NCI-H1105 (cell line): ENCODE measurements at regions not wholly inside any gene's neighbourhood (a gene's known extent, or its start where the extent isn't known, plus 50 kb on each side); places are given as distances from the start of the nearest gene placed in this dataset.

Experiments
- DNase-seq: peaks from one replicate; lab custom pipeline; 2025; lab: John Stamatoyannopoulos, UW

DNA sequence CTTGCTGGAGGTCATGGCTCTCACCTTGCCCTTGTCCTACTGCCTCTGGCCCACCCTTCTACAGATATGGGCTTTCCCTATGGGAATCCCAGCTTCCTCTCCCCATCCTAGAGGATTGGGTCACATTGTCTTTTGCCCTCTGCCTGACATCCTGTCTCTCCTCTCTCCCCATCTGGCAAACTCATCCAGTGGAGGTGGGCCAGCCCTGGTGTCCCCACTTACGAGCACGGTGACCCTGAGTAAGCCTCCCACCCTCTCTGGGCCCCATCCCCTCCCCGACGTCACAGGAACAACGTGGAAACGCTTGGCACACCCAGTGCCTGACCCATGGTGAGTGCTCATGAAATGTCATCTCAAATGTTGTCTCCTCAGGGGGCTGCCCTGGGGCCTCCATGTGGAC lies 56.1 kb upstream of the ID3 start:
- no peak for DNase-seq

DNA sequence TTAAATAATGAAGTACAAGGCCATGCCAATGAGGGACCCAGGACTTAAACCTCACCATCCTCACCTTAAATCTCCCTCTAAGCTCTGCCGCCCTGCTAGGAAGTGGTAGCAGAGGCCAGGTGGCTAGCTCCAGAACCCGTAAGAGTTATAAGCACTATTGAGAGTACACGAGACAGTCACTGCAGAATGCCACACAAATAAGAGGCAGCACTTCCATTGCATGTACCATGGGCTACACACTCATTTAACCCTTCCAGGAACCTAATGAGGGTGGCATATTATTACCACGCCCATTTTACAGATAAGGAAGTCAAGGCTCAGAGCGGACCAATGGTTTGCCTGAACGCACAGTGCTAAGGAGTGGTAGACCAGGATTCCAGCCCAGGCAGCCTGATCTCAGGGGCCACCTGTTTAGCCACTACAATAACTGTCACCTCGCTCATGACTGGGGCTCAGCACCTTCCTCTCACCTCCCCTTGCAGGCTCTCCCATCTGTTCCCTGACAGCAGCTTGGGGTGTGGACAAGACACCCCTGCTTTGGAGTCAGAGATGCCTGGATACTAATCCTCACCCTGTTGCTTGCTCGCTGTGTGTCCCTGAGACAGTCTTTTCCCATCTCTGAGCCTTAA lies 54.8 kb upstream of the ID3 start:
- no peak for DNase-seq

DNA sequence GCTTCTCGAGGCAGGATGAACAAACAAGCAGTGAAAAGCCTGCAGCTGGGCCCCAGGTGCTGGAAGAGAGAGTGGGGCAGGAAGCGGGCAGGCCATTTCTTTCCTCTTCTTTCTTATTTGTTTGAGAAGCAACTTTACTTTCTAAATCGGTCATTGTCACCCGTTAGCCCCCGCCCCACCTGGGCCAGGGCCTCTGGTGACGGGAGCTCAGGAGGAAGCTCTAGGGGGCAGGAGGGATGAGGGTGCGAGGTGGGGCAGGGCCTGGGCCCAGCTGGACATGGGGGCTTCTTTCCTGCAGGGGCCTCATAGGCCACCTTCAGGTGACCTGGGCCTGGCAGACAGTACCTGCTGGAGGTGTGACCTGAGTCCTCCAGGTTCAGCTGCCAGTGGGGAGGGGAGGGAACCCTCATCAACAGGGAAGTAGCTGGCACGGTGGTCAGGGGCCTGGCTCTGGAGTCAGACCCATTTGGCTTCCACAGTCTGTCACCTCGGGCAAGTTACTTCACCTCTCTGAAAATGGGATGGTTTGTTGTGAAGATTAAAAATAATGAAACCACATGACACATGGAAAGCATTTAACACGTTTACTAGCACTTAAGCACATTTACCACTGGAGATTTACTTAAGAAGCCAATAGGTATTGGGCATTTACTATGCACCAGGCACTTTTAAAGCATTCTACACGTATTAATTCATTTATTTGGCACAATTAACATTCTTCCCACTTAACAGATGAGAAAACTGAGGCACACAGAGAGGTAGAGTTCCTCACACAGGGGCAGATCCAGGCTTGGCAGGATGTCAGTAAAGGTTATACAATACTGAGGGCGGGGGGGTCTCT lies 54.1 kb upstream of the ID3 start:
- DNase-seq, result no peak

DNA sequence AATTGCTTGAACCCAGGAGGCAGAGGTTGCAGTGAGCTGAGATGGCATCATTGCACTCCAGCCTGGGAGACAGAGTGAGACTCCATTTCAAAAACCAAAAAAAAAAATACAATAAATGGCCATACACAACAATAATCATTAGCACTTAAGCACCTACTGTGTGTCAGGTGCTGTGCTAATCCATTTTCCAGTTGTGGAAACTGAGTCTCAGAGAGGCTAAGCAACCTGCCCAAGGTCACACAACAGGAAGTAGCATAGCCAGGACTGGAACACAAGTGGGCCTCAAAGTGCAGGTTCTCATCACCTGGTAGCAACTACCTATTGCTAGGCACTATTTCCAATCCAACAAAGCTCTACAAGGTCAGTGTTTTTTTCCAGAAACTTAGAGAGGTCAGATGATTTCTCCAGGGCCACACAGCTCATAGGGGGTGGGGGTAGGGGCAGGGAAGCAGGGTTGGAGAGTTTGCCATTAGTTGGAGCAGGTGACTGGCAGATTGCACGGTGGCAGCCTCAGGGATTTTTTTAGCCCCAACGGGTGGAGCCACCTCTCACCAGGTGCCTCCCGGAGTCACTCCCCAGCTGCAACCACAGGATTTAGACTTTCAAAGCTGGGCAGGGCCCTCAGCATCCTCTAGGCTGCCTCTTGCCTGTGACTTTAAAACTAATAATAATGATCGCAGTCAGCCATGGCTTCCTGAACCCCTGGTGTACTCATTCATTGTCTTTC lies 52.5 kb upstream of the ID3 start:
- no peak for DNase-seq

DNA sequence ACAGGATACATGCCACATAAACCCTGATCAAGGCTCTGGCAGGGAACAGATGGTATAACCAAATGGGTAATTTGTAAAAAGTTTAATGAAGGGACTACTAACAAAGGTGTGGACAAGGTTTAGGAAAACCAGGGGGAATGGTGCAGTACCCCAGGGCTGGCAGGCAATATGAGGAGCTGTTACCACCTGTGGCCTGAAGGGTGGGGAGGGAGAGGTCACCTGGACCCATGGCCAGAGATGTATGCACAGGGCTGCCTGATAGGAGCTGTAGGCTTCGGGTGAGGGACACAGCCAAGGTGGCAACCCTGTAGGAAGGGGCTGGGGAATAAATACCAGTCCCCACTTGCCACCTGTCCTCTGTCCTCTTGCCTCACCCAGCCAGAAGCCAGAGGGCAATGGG lies 51.4 kb upstream of the ID3 start:
- no peak for DNase-seq

DNA sequence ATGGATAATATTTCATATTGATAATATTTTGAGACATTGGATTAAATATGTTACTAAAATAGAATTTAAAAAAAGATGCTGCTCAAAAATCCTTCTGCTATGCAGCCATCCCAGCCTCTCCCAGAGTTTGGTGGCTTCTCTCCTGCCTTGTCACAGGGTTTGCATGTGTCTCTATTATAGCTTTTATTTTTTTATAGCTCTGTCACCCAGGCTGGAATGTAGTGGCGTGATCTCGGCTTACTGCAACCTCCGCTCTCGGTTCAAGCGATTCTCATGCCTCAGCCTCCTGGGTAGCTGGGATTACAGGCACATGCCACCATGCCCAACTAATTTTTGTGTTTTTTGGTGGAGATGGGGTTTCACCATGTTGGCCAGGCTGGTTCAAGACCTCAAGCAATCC lies 50.7 kb upstream of the ID3 start:
- DNase-seq, result no peak
